ENCODE measurements at regions not wholly inside any gene's neighbourhood (a gene's known extent, or its start where the extent isn't known, plus 50 kb on each side); places are given as distances from the start of the nearest gene placed in this dataset.

GRCh38 chr12:115155665-115156645, 472.0 kb upstream of the TBX3 start:
- no peak for DNase-seq
- H3K36me3 ChIP-seq = no peaks in the 10 kb centered on the region
- in situ Hi-C loops (cut with MboI; ENCODE audit: low sequenced_read_pairs in 4 of 4) (no loop called here), intact Hi-C loops (cut with DNase I; ENCODE audit: low total_unique reads) (no loop called here)
- no peak overlapping the region for H3K27ac ChIP-seq
- H3K9me3 ChIP-seq = no peaks in the 10 kb centered on the region
- TF ChIP-seq POLR2A (IDR thresholded peaks at IDR 0.05) (no peak), CTCF (IDR thresholded peaks at IDR 0.05 in 4 of 5, conservative IDR thresholded peaks at IDR 0.05 in 1 of 5) (no peak)
- ATAC-seq = no peak
- no peaks in the 10 kb centered on the region for H3K4me1 ChIP-seq
- H3K4me3 ChIP-seq = no peak overlapping the region
- H3K27me3 ChIP-seq = no peaks in the 10 kb centered on the region

- H3K4me1 ChIP-seq = no peaks in the 10 kb centered on the region
- DNase-seq = no peak
- H3K36me3 ChIP-seq = no peaks in the 10 kb centered on the region
- no peak overlapping the region for H3K4me3 ChIP-seq
- no peaks in the 10 kb centered on the region for H3K9me3 ChIP-seq
- TF ChIP-seq POLR2A (IDR thresholded peaks at IDR 0.05) (no peak), CTCF (IDR thresholded peaks at IDR 0.05 in 4 of 5, conservative IDR thresholded peaks at IDR 0.05 in 1 of 5) (no peak)
- ATAC-seq = no peak
- no peak overlapping the region for H3K27ac ChIP-seq
- in situ Hi-C loops (cut with MboI; ENCODE audit: low sequenced_read_pairs in 4 of 4) (no loop called here), intact Hi-C loops (cut with DNase I; ENCODE audit: low total_unique reads) (no loop called here)
- H3K27me3 ChIP-seq = no peaks in the 10 kb centered on the region
These were observed 465.9 kb upstream of the TBX3 start for GRCh38 chr12:115149685-115150378.

GRCh38 chr12:115149279-115149678, 465.3 kb upstream of the TBX3 start:
- intact Hi-C loops (cut with DNase I; ENCODE audit: low total_unique reads) = no loop called here
- ATAC-seq = no peak

GRCh38 chr12:115147916-115148315, 463.9 kb upstream of the TBX3 start:
- Histone ChIP-seq H3K4me3 (no peak overlapping the region), H3K4me1 (no peaks in the 10 kb centered on the region), H3K27me3 (no peaks in the 10 kb centered on the region), H3K27ac (no peak overlapping the region), H3K36me3 (no peaks in the 10 kb centered on the region), H3K9me3 (no peaks in the 10 kb centered on the region)
- ATAC-seq (no peak), DNase-seq (no peak)
- intact Hi-C loops (cut with DNase I; ENCODE audit: low total_unique reads) (no loop called here), in situ Hi-C loops (cut with MboI; ENCODE audit: low sequenced_read_pairs in 4 of 4) (no loop called here)
- TF ChIP-seq POLR2A (IDR thresholded peaks at IDR 0.05) (no peak), CTCF (IDR thresholded peaks at IDR 0.05 in 4 of 5, conservative IDR thresholded peaks at IDR 0.05 in 1 of 5) (no peak)

More at GRCh38 chr12:115149279-115149678, 465.3 kb upstream of the TBX3 start:
- Histone ChIP-seq H3K4me3 (no peak overlapping the region), H3K4me1 (no peaks in the 10 kb centered on the region), H3K9me3 (no peaks in the 10 kb centered on the region), H3K27me3 (no peaks in the 10 kb centered on the region), H3K36me3 (no peaks in the 10 kb centered on the region), H3K27ac (no peak overlapping the region)
- no peak for TF ChIP-seq CTCF (IDR thresholded peaks at IDR 0.05 in 4 of 5, conservative IDR thresholded peaks at IDR 0.05 in 1 of 5)
- no peak for TF ChIP-seq POLR2A (IDR thresholded peaks at IDR 0.05)
- no peak for DNase-seq
- in situ Hi-C loops (cut with MboI; ENCODE audit: low sequenced_read_pairs in 4 of 4) = no loop called here

Data from gastrocnemius medialis (tissue), 4 donors.